Mesothelial cell of epicardium (in vitro differentiated cells): ENCODE measurements at regions not wholly inside any gene's neighbourhood (a gene's known extent, or its start where the extent isn't known, plus 50 kb on each side); places are given as distances from the start of the nearest gene placed in this dataset.

Experiments
- DNase-seq, 2 experiments: peaks; one replicate each; pipeline ENCODE4 v3.0.0; 2021; ENCODE audit warnings: low spot score in 2 of 2; ENCODE audit not compliant: unreplicated experiment in 2 of 2
- H3K27ac Mint-ChIP-seq: 2 replicates; pipeline ENCODE4 v1.8.0; 2021; ENCODE audit warnings: mixed read lengths
- H3K27me3 Mint-ChIP-seq: 2 replicates; pipeline ENCODE4 v1.8.0; 2021; ENCODE audit warnings: low read depth, mixed read lengths
- H3K36me3 Mint-ChIP-seq: 2 replicates; pipeline ENCODE4 v1.8.0; 2021; ENCODE audit warnings: mixed read lengths
- H3K4me1 Mint-ChIP-seq: 2 replicates; pipeline ENCODE4 v1.8.0; 2021; ENCODE audit warnings: mixed read lengths
- H3K4me3 Mint-ChIP-seq: 2 replicates; pipeline ENCODE4 v1.8.0; 2021; ENCODE audit warnings: mild to moderate bottlenecking, moderate library complexity, mixed read lengths
- H3K9me3 Mint-ChIP-seq: 2 replicates; pipeline ENCODE4 v1.8.0; 2021; ENCODE audit warnings: mixed read lengths
- TF ChIP-seq, protein P1 (sequence below): fragments of 200-600 bp; sonication (generic); IDR thresholded peaks from one replicate; pipeline ENCODE4 v1.5.0; 2021; ENCODE audit warnings: antibody characterized with exemption; ENCODE audit not compliant: unreplicated experiment

DNA sequence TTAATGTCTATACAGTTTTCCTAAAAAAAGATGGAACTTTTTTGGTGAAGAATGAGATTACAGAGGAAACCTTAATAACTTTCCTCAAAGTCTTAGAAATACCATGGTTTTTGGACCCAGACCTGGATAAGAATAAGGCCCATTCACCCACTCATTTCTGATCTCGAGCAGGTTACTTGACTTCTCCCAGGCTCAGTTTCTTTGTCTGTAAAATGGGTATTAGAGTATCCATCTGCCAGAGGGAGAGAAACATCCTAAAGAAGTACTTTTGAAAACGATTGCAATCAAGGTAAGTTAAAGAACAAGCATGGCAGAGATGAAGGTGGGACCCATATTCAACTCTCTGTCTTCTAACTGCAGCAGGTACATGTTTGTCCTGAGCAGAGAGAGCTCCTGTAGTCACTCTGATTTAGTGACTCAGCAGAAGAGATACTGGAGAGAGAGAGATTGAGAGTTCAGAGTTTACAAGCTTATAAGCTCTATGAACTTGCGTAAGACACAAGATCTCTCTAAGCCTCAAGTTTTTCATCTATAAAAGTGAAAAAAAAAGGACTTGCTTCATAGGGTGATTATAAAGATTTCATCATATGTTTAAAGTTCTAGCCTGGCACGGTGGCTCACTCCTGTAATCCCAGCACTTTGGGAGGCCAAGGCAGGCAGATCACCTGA, 379.4 kb upstream of the SGCD start:
- H3K4me1 Mint-ChIP-seq: peaks cover 26% of the 10 kb centered on the region
- no peak for DNase-seq
- peaks cover 3% of the 10 kb centered on the region for H3K27me3 Mint-ChIP-seq
- no peak overlapping the region for H3K4me3 Mint-ChIP-seq
- no peaks in the 10 kb centered on the region for H3K36me3 Mint-ChIP-seq
- H3K27ac Mint-ChIP-seq: no peak overlapping the region
- H3K9me3 Mint-ChIP-seq: no peaks in the 10 kb centered on the region
- TF ChIP-seq, protein P1, sequence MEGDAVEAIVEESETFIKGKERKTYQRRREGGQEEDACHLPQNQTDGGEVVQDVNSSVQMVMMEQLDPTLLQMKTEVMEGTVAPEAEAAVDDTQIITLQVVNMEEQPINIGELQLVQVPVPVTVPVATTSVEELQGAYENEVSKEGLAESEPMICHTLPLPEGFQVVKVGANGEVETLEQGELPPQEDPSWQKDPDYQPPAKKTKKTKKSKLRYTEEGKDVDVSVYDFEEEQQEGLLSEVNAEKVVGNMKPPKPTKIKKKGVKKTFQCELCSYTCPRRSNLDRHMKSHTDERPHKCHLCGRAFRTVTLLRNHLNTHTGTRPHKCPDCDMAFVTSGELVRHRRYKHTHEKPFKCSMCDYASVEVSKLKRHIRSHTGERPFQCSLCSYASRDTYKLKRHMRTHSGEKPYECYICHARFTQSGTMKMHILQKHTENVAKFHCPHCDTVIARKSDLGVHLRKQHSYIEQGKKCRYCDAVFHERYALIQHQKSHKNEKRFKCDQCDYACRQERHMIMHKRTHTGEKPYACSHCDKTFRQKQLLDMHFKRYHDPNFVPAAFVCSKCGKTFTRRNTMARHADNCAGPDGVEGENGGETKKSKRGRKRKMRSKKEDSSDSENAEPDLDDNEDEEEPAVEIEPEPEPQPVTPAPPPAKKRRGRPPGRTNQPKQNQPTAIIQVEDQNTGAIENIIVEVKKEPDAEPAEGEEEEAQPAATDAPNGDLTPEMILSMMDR: no peak

DNA sequence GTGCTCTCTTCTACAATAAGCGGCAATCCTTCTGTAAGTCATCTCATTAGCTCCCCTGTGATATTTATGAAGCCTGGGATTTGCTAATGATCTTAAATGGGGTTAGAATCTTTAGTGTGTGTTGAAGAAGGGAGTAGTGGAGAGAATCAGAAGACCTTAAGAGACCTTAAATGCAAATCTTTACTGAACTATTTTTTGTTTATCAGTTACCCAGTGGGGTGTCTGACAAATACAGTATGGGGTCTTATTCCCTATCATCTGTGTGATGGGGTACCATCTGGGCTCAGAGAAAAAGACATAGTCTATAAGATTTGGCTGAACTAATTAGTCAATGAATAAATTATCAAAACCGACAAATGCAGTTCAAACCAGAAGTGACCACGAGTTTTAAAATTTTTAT, 378.4 kb upstream of the SGCD start:
- no peak for DNase-seq
- TF ChIP-seq, protein P1: no peak
- Mint-ChIP-seq H3K36me3 (no peaks in the 10 kb centered on the region), H3K4me1 (peaks cover 30% of the 10 kb centered on the region), H3K9me3 (no peaks in the 10 kb centered on the region), H3K27ac (no peak overlapping the region), H3K27me3 (peaks cover 2% of the 10 kb centered on the region), H3K4me3 (no peak overlapping the region)

DNA sequence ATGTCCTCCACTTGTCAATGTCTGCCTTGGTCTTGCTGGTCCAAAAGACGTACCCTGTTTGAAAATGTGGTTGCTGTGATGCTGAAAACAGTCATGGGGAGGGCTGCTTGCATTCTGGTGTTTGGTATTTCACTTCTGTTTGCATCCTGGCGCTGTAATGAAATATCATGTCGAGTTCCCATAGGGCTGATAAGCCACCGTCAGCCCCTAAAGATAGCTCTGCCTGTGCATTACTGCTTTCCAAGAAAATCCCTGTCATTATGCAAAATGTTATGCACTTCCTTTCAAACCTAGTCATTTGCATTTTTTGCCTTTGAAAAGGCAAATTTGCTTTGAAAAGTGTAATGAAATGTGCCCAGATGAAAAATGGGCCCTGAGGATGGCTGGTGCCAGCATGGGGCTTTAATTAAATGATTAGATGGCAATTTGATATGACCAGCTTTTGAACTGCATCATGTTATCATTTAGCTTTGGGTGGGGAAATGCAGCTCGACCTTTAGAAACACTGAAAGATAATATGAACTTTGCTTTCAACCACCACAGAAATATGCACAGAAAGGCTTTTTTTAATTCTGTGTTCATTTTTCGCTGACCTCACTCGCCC, 374.4 kb upstream of the SGCD start:
- H3K36me3 Mint-ChIP-seq: no peaks in the 10 kb centered on the region
- no peaks in the 10 kb centered on the region for H3K27me3 Mint-ChIP-seq
- peaks cover 10% of the 10 kb centered on the region for H3K4me1 Mint-ChIP-seq
- H3K9me3 Mint-ChIP-seq: no peaks in the 10 kb centered on the region
- no peak overlapping the region for H3K27ac Mint-ChIP-seq
- no peak for DNase-seq
- no peak overlapping the region for H3K4me3 Mint-ChIP-seq
- TF ChIP-seq, protein P1: no peak

DNA sequence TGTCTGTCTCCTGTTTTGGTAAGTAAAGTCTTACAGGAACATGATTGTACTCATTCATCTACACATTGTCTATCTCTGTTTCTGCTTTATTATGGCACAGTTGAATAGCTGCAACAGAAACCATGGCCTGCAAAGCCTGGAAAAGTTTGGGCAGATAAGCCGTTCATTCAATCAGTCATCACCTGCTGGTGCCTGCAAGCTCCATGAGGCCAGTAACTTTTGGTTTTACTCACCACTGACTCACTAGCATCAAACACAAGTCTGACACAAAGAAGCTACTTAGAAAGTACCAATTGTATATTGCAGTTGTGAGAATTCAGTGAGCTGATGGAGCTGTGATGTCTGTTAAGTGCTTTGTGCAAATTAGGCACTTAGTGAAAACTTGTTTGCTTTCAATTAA, 373.6 kb upstream of the SGCD start:
- TF ChIP-seq, protein P1: no peak
- Mint-ChIP-seq H3K4me1 (peaks cover 10% of the 10 kb centered on the region), H3K9me3 (no peaks in the 10 kb centered on the region), H3K27ac (no peak overlapping the region), H3K4me3 (no peak overlapping the region), H3K36me3 (no peaks in the 10 kb centered on the region), H3K27me3 (no peaks in the 10 kb centered on the region)
- DNase-seq: no peak

DNA sequence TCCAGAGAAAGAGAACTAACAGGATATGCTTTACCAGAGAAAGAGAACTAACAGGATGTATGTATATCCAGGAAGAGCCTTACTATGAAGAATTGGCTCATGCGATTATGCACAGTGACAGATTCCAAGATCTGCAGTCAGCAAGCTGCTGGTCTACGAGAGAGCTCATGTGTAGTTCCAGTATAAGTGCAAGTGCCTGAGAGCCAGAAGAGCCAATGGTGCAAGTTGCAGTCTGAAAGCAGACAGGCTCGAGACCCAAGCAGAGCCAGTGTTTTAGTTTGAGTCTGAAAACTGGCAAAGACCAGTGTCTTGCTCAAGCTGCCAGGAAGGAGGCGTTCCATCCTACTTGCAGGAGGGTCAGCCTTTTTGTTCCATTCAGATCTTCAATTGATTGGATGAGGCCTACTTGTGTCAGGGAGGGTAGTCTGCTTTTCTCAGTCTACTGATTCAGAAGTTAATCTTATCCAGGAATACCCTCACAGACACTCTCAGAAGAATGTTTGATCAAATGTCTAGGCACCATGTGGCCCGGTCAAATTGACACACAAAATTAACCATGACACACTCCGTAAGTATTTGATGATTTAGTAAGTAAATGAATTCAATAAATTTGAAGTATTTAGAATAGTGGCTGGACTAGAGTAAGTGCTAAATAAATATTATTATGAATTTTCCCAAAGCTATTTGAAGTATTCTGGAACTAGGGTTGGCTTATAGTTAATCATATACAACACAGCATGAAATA, 372.1 kb upstream of the SGCD start:
- TF ChIP-seq, protein P1: no peak
- H3K4me3 Mint-ChIP-seq: no peak overlapping the region
- H3K36me3 Mint-ChIP-seq: no peaks in the 10 kb centered on the region
- no peaks in the 10 kb centered on the region for H3K9me3 Mint-ChIP-seq
- H3K27me3 Mint-ChIP-seq: no peaks in the 10 kb centered on the region
- peaks cover 10% of the 10 kb centered on the region for H3K4me1 Mint-ChIP-seq
- H3K27ac Mint-ChIP-seq: no peak overlapping the region
- no peak for DNase-seq
